NCI-H1436 (cell line): ENCODE measurements at regions not wholly inside any gene's neighbourhood (a gene's known extent, or its start where the extent isn't known, plus 50 kb on each side); places are given as distances from the start of the nearest gene placed in this dataset.
A peak's percentile ranks its signal among the peaks of the same experiment; 100 is the strongest.

Experiments used
- DNase-seq: peaks from one replicate; lab custom pipeline; 2025; lab: John Stamatoyannopoulos, UW

- no peak for DNase-seq
Observed at GRCh38 chr5:133769842-133770241, 157.5 kb upstream of the FSTL4 start.

GRCh38 chr5:133763744-133764143 lies 151.4 kb upstream of the FSTL4 start:
- DNase-seq, result no peak

- DNase-seq, result no peak
Observed at GRCh38 chr5:133761632-133762031, 149.3 kb upstream of the FSTL4 start.

- DNase-seq, result no peak
Observed at GRCh38 chr5:133760532-133760931, 148.2 kb upstream of the FSTL4 start.

- DNase-seq, result no peak
Observed at GRCh38 chr5:133758641-133759040, 146.3 kb upstream of the FSTL4 start.

- DNase-seq, result no peak
Observed at GRCh38 chr5:133757396-133757945, 145.1 kb upstream of the FSTL4 start.

- no peak for DNase-seq
Observed at GRCh38 chr5:133756756-133757155, 144.4 kb upstream of the FSTL4 start.

- no peak for DNase-seq
Observed at GRCh38 chr5:133756036-133756435, 143.7 kb upstream of the FSTL4 start.

GRCh38 chr5:133754575-133755169 lies 142.3 kb upstream of the FSTL4 start:
- DNase-seq, result peak; percentile 14

- no peak for DNase-seq
Observed at GRCh38 chr5:133753856-133754255, 141.5 kb upstream of the FSTL4 start.

GRCh38 chr5:133751846-133752245 lies 139.5 kb upstream of the FSTL4 start:
- no peak for DNase-seq

- no peak for DNase-seq
Observed at GRCh38 chr5:133751421-133751820, 139.1 kb upstream of the FSTL4 start.

GRCh38 chr5:133750856-133751255 lies 138.5 kb upstream of the FSTL4 start:
- DNase-seq, result no peak

GRCh38 chr5:133750356-133750755 lies 138.0 kb upstream of the FSTL4 start:
- DNase-seq, result no peak

GRCh38 chr5:133749331-133749985 lies 137.1 kb upstream of the FSTL4 start:
- DNase-seq, result no peak

GRCh38 chr5:133746834-133747233 lies 134.5 kb upstream of the FSTL4 start:
- DNase-seq, result no peak

GRCh38 chr5:133744960-133745308 lies 132.6 kb upstream of the FSTL4 start:
- no peak for DNase-seq

GRCh38 chr5:133744051-133744959 lies 132.0 kb upstream of the FSTL4 start:
- no peak for DNase-seq

GRCh38 chr5:133742431-133742988 lies 130.2 kb upstream of the FSTL4 start:
- no peak for DNase-seq

GRCh38 chr5:133741818-133742355 lies 129.5 kb upstream of the FSTL4 start:
- no peak for DNase-seq

GRCh38 chr5:133741396-133741795 lies 129.1 kb upstream of the FSTL4 start:
- no peak for DNase-seq

- no peak for DNase-seq
Observed at GRCh38 chr5:133739181-133739780, 126.9 kb upstream of the FSTL4 start.
